Neuronal stem cell (in vitro differentiated cells): ENCODE measurements at regions not wholly inside any gene's neighbourhood (a gene's known extent, or its start where the extent isn't known, plus 50 kb on each side); places are given as distances from the start of the nearest gene placed in this dataset.

Source experiments
- DNase-seq: peaks from one replicate; pipeline ENCODE4 v3.0.0-alpha.2; 2013; ENCODE audit warnings: low spot score
- H2AFZ ChIP-seq: one replicate; pipeline ENCODE4 v1.6.1; 2013; ENCODE audit warnings: mild to moderate bottlenecking, low read length, inconsistent platforms
- H2AK5ac ChIP-seq: 2 replicates; pipeline ENCODE4 v1.6.1; 2013; ENCODE audit warnings: low read depth, mild to moderate bottlenecking, inconsistent platforms, low read length, moderate library complexity, mixed read lengths
- H2BK120ac ChIP-seq: 2 replicates; pipeline ENCODE4 v1.6.1; 2013; ENCODE audit warnings: low read depth, mild to moderate bottlenecking, inconsistent platforms, low read length, moderate library complexity, mixed read lengths
- H2BK12ac ChIP-seq: one replicate; pipeline ENCODE4 v1.6.1; 2013; ENCODE audit warnings: low read length, inconsistent platforms
- H2BK15ac ChIP-seq: 2 replicates; pipeline ENCODE4 v1.6.1; 2013; ENCODE audit warnings: mild to moderate bottlenecking, low read length, inconsistent platforms, mixed read lengths
- H2BK5ac ChIP-seq: one replicate; pipeline ENCODE4 v1.6.1; 2013; ENCODE audit warnings: inconsistent platforms, mild to moderate bottlenecking, low read length, moderate library complexity
- H3K14ac ChIP-seq: one replicate; pipeline ENCODE4 v1.6.1; 2013; ENCODE audit warnings: low read length, inconsistent platforms
- H3K18ac ChIP-seq: 2 replicates; pipeline ENCODE4 v1.6.1; 2013; ENCODE audit warnings: low read length, inconsistent platforms
- H3K23ac ChIP-seq: 2 replicates; pipeline ENCODE4 v1.6.1; 2013; ENCODE audit warnings: low read depth, mild to moderate bottlenecking, mixed read lengths, low read length, inconsistent platforms; ENCODE audit not compliant: poor library complexity
- H3K27ac ChIP-seq: replicated peaks from 3 replicates; pipeline ENCODE4 v1.5.1; 2013; ENCODE audit warnings: low read length, inconsistent platforms
- H3K27me3 ChIP-seq, 3 experiments: 2 replicates each; pipeline ENCODE4 v1.6.1; 2013; ENCODE audit warnings: low read length in 3 of 3, mild to moderate bottlenecking in 2 of 3, inconsistent platforms in 1 of 3, low read depth in 1 of 3, mixed read lengths in 1 of 3, moderate library complexity in 1 of 3; ENCODE audit not compliant: control insufficient read depth in 3 of 3, insufficient read depth in 3 of 3
- H3K36me3 ChIP-seq, 2 donors: replicated peaks in 1 of 2; 2 replicates each; pipeline ENCODE4 v1.6.1; 2013; ENCODE audit warnings: low read length in 2 of 2; ENCODE audit not compliant: control insufficient read depth in 2 of 2, insufficient read depth in 2 of 2
- H3K4ac ChIP-seq: 2 replicates; pipeline ENCODE4 v1.6.1; 2013; ENCODE audit warnings: inconsistent platforms, mild to moderate bottlenecking, low read length, moderate library complexity
- H3K4me1 ChIP-seq, 2 donors: 1 replicate in 1 of 2; 2 replicates in 1 of 2; pipeline ENCODE4 v1.6.1; 2013; ENCODE audit warnings: low read length in 2 of 2, low read depth in 1 of 2; ENCODE audit not compliant: control insufficient read depth in 2 of 2, insufficient read depth in 1 of 2
- H3K4me2 ChIP-seq: one replicate; pipeline ENCODE4 v1.6.1; 2013; ENCODE audit warnings: mild to moderate bottlenecking, low read length, inconsistent platforms; ENCODE audit not compliant: insufficient read depth, poor library complexity, severe bottlenecking
- H3K4me3 ChIP-seq, 2 donors: 2 replicates each; pipeline ENCODE4 v1.5.1; 2013; ENCODE audit warnings: low read length in 2 of 2, mild to moderate bottlenecking in 2 of 2, inconsistent platforms in 1 of 2, moderate library complexity in 1 of 2
- H3K79me1 ChIP-seq: one replicate; pipeline ENCODE4 v1.6.1; 2013; ENCODE audit warnings: low read depth, mild to moderate bottlenecking, inconsistent platforms, low read length, moderate library complexity
- H3K9ac ChIP-seq: one replicate; pipeline ENCODE4 v1.6.1; 2013; ENCODE audit warnings: mild to moderate bottlenecking, low read depth, low read length, inconsistent platforms; ENCODE audit not compliant: poor library complexity
- H3K9me3 ChIP-seq, 2 donors: replicated peaks in 1 of 2; 2 replicates each; pipeline versions ENCODE3 to v1.6.1; 2013; ENCODE audit warnings: low read length in 2 of 2, mild to moderate bottlenecking in 2 of 2, inconsistent platforms in 1 of 2, low read depth in 1 of 2, mixed read lengths in 1 of 2, moderate library complexity in 1 of 2; ENCODE audit not compliant: control insufficient read depth in 2 of 2, insufficient read depth in 1 of 2
- H4K8ac ChIP-seq: one replicate; pipeline ENCODE4 v1.6.1; 2013; ENCODE audit warnings: low read depth, mild to moderate bottlenecking, inconsistent platforms, low read length, moderate library complexity
- H4K91ac ChIP-seq: one replicate; pipeline ENCODE4 v1.6.1; 2013; ENCODE audit warnings: low read length, low read depth, mild to moderate bottlenecking, inconsistent platforms; ENCODE audit not compliant: poor library complexity
- whole genome bisulfite sequencing, 2 donors: extraction: QIAGEN DNeasy Blood & Tissue Kit; methylation state at CpG; one replicate each; pipeline ENCODE4 v1.1.7; 2013; ENCODE audit warnings: missing lambda C conversion rate in 2 of 2, mixed read lengths in 1 of 2; ENCODE audit not compliant: insufficient read length in 2 of 2, insufficient replicate concordance in 1 of 2; ENCODE audit errors: extremely low coverage in 2 of 2; 5-methylcytosine and 5-hydroxymethylcytosine counted together

- no peak overlapping the region for H3K4me2 ChIP-seq
- WGBS, 2 donors = no CpG with 5 or more reads among the region's 3 CpGs
- H4K91ac ChIP-seq = no peak overlapping the region
- H3K27ac ChIP-seq = no peak overlapping the region
- H3K27me3 ChIP-seq = no peaks in the 10 kb centered on the region
- no peaks in the 10 kb centered on the region for H3K36me3 ChIP-seq
- no peak overlapping the region for H3K4me3 ChIP-seq
- H3K79me1 ChIP-seq = no peaks in the 10 kb centered on the region
- no peak overlapping the region for H3K14ac ChIP-seq
- no peaks in the 10 kb centered on the region for H3K9me3 ChIP-seq
- H4K8ac ChIP-seq = no peak overlapping the region
- H3K23ac ChIP-seq = no peak overlapping the region
- no peak overlapping the region for H2BK5ac ChIP-seq
- H2BK120ac ChIP-seq = no peak overlapping the region
- no peak overlapping the region for H3K18ac ChIP-seq
- no peak overlapping the region for H3K9ac ChIP-seq
- no peak overlapping the region for H2AK5ac ChIP-seq
- H3K4ac ChIP-seq = no peak overlapping the region
- H3K4me1 ChIP-seq = no peaks in the 10 kb centered on the region
- no peak for DNase-seq
- no peak overlapping the region for H2BK15ac ChIP-seq
- no peak overlapping the region for H2AFZ ChIP-seq
- H2BK12ac ChIP-seq = no peak overlapping the region
These were observed 2167.2 kb upstream of the C9orf72 start for GRCh38 chr9:29740518-29740917.

GRCh38 chr9:29741169-29741568, 2167.9 kb upstream of the C9orf72 start:
- H3K4me3 ChIP-seq = no peak overlapping the region
- H3K9ac ChIP-seq = no peak overlapping the region
- H2AFZ ChIP-seq = no peak overlapping the region
- no peak overlapping the region for H2BK120ac ChIP-seq
- no peak for DNase-seq
- H4K91ac ChIP-seq = no peak overlapping the region
- H2BK15ac ChIP-seq = no peak overlapping the region
- no peak overlapping the region for H3K14ac ChIP-seq
- no peak overlapping the region for H2BK5ac ChIP-seq
- H3K79me1 ChIP-seq = no peaks in the 10 kb centered on the region
- no peak overlapping the region for H3K23ac ChIP-seq
- H2BK12ac ChIP-seq = no peak overlapping the region
- H3K4me1 ChIP-seq = no peaks in the 10 kb centered on the region
- H3K4me2 ChIP-seq = no peak overlapping the region
- H3K27ac ChIP-seq = no peak overlapping the region
- H3K36me3 ChIP-seq = no peaks in the 10 kb centered on the region
- no peaks in the 10 kb centered on the region for H3K27me3 ChIP-seq
- H3K9me3 ChIP-seq = no peaks in the 10 kb centered on the region
- no peak overlapping the region for H3K18ac ChIP-seq
- H2AK5ac ChIP-seq = no peak overlapping the region
- no peak overlapping the region for H3K4ac ChIP-seq
- H4K8ac ChIP-seq = no peak overlapping the region

GRCh38 chr9:29750062-29750461, 2176.8 kb upstream of the C9orf72 start:
- Histone ChIP-seq H3K36me3 (no peaks in the 10 kb centered on the region), H3K18ac (no peak overlapping the region), H2AFZ (no peak overlapping the region), H2BK120ac (no peak overlapping the region), H2BK5ac (no peak overlapping the region), H2BK15ac (no peak overlapping the region), H2AK5ac (no peak overlapping the region), H3K9ac (no peak overlapping the region), H3K79me1 (no peaks in the 10 kb centered on the region), H4K8ac (no peak overlapping the region), H3K27ac (no peak overlapping the region), H3K4me1 (no peaks in the 10 kb centered on the region), H4K91ac (no peak overlapping the region), H3K23ac (no peak overlapping the region), H2BK12ac (no peak overlapping the region), H3K14ac (no peak overlapping the region), H3K27me3 (no peaks in the 10 kb centered on the region), H3K4me3 (no peak overlapping the region), H3K9me3 (no peaks in the 10 kb centered on the region), H3K4ac (no peak overlapping the region), H3K4me2 (no peak overlapping the region)
- DNase-seq = no peak
- no CpG with 5 or more reads among the region's 2 CpGs for WGBS, 2 donors

GRCh38 chr9:29751226-29751625, 2177.9 kb upstream of the C9orf72 start:
- Histone ChIP-seq H4K91ac (no peak overlapping the region), H4K8ac (no peak overlapping the region), H2BK120ac (no peak overlapping the region), H3K4me3 (no peak overlapping the region), H3K23ac (no peak overlapping the region), H3K4me1 (no peaks in the 10 kb centered on the region), H3K14ac (no peak overlapping the region), H2AK5ac (no peak overlapping the region), H2BK15ac (no peak overlapping the region), H3K9me3 (no peaks in the 10 kb centered on the region), H2BK12ac (no peak overlapping the region), H3K36me3 (no peaks in the 10 kb centered on the region), H2BK5ac (no peak overlapping the region), H3K4me2 (no peak overlapping the region), H3K79me1 (no peaks in the 10 kb centered on the region), H3K18ac (no peak overlapping the region), H3K4ac (no peak overlapping the region), H2AFZ (no peak overlapping the region), H3K27ac (no peak overlapping the region), H3K27me3 (no peaks in the 10 kb centered on the region), H3K9ac (no peak overlapping the region)
- no CpG with 5 or more reads among the region's 2 CpGs for WGBS, 2 donors
- DNase-seq = no peak
